Left renal cortex interstitium (tissue), 4 donors: ENCODE measurements at regions not wholly inside any gene's neighbourhood (a gene's known extent, or its start where the extent isn't known, plus 50 kb on each side); places are given as distances from the start of the nearest gene placed in this dataset.
"Not testable (repeated sequence)": the region's sequence is repeated elsewhere in the genome, so short reads cannot be mapped to it uniquely, and the experiment has no call there.

Source experiments
- DNase-seq, 4 donors: peaks; one replicate each; pipeline ENCODE4 v3.0.0-alpha.2; 2013; ENCODE audit warnings: low read depth in 4 of 4, low spot score in 2 of 4, missing footprints in 1 of 4

DNA sequence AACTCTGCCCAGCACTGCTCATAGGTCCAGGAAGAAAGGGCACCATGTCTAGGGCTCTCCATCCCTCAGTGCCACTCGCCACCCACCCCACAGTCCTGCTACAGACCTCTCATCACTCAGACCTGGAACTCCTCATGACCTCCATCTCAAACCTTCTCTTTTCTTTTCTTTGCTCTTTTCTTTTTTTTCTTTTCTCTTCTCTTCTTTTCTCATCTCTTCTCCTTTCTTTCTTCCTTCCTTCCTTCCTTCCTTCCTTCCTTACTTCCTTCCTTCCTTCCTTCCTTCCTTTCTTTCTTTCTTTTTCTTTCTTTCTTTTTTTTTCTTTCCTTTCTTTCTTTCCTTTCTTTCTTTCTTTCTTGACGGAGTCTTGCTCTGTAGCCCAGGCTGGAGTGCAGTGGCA, 122.2 kb downstream of the KLF6 start:
- no peak for DNase-seq

DNA sequence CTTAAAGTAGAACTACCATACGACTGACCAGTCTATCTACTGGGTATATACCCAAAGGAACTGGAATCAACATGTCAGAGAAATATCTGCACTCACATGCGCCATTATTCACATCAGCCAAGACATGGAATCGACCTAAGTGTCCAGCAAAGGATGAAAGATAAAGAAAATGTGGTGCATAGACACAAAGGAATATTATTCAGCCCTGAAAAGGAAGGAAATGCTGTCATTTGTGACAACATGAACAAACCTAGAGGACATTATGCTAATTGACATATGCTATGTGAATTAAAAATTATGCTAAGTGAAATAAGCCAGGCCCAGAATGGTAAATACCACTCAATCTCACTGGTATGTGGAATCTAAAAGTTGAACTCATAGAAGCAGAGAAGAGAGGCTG, 123.7 kb downstream of the KLF6 start:
- no peak for DNase-seq

DNA sequence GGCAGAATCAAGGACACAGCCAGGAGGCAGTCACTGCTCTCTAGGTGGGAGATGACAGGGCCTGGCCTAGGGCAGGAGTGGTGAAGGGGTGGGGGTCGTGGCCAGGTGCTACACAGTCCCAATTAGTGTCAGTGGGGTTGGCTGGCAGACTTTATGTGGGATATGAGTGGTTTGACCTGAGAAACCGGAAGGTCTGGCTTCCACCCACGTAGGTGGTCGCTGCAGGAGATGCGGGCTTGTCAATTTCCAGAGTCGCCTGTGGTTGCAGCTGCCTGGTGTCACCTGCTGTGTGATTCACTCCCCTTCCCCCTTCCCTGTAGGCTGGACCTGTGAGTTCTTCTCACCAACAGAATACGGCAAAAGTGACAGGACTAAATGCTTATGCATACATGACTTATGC, 124.3 kb downstream of the KLF6 start:
- DNase-seq = no peak

GRCh38 chr10:3659203-3659917, 125.6 kb downstream of the KLF6 start:
- no peak for DNase-seq

DNA sequence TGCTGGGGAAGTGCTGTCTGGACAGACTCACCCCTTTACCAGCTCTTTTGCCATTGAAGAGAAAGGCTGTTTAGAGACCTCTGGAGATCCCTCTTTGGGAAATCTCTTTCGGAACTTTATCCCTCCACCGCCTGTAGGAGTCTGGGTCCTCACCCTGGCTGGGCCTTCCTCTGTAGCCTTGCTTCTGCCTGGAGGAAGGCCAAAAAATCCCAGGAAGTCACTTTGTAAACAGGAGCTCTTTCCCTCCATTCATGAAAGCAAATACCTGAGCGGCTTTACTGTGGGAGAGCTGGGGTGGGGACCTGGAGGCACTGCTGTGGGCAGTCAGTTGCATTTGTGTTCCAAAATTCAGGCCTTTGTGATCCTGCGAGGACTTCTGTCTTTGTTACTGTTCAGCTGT, 126.2 kb downstream of the KLF6 start:
- no peak for DNase-seq

GRCh38 chr10:3656214-3656613, 128.8 kb downstream of the KLF6 start:
- DNase-seq = no peak

- DNase-seq = no peak
These were observed 129.5 kb downstream of the KLF6 start for GRCh38 chr10:3655528-3655927.

- no peak for DNase-seq
These were observed 130.0 kb downstream of the KLF6 start for GRCh38 chr10:3654980-3655379.

GRCh38 chr10:3654496-3654895, 130.5 kb downstream of the KLF6 start:
- no peak for DNase-seq

GRCh38 chr10:3653303-3653702, 131.7 kb downstream of the KLF6 start:
- not testable (repeated sequence) for DNase-seq

GRCh38 chr10:3652886-3653285, 132.1 kb downstream of the KLF6 start:
- no peak for DNase-seq

DNA sequence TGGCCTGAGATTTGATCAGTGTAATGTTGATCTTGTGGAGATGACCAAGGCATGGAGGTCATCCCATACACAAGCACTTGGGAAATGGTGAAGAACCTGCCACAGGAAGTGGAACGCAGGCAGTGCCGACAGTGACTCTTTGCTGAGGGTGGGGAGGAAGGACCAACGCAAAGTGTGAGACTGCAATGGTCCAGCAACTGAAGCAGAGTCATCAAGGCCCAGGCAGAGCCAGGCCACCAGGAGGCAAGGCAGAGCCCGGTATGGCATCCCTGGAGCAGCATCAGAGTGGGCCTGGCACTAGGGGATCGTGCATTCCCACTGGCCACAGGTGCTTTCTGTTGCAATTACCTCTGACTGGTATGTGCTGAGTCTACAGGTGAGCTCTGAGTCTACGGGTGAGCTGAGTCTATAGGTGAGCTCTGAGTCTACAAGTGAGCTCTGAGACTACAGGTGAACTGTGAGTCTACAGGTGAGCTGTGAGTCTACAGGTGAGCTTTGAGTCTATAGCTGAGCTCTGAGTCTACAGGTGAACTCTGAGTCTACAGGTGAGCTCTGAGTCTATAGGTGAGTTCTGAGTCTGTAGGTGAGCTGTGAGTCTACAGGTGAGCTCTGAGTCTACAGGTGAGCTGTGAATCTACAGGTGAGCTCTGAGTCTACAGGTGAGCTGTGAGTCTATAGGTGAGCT, 132.9 kb downstream of the KLF6 start:
- DNase-seq = no peak

- DNase-seq = no peak
These were observed 136.4 kb downstream of the KLF6 start for GRCh38 chr10:3648576-3648975.

- DNase-seq = no peak
These were observed 136.8 kb downstream of the KLF6 start for GRCh38 chr10:3648170-3648569.

DNA sequence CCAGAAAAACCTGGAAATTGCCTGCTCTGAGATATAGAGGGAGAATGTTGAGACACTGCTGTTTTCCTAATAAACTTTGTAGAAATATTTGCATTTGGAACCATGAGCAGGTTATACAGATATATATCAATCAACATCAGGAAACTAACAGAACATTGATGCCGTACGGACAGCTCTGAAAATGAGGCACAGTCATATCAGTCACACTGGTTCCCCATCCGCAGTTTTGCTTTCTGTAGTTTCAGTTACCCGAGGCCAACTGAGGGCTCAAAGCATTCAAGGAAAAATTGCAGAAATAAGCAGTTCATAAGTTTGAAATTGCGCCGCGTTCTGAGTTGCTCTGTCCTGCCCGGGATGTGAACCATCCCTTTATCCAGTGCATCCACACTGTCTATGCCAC, 137.9 kb downstream of the KLF6 start:
- DNase-seq = no peak

GRCh38 chr10:3645406-3645805, 139.6 kb downstream of the KLF6 start:
- DNase-seq = no peak

DNA sequence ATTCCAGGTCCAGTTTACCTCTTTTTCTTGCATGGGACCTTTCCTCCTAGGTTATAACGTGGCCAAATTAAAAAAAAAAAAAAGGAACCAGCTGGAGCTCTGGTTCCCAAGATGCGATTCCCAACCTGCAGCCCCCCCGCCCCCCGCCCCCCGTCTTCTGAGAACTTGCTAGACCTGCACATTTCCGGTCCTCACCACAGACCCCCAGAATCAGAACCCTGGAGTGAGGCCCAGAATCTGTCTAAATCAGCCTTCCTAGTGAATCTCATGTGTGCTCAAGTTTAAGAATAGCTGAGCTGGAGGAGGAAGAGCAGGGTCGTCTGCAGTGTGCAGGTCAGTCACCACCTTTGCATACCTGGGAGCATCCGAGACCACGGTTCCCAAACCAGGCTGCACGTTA, 144.2 kb downstream of the KLF6 start:
- no peak for DNase-seq

- DNase-seq = no peak
These were observed 145.5 kb downstream of the KLF6 start for GRCh38 chr10:3639546-3639945.

DNA sequence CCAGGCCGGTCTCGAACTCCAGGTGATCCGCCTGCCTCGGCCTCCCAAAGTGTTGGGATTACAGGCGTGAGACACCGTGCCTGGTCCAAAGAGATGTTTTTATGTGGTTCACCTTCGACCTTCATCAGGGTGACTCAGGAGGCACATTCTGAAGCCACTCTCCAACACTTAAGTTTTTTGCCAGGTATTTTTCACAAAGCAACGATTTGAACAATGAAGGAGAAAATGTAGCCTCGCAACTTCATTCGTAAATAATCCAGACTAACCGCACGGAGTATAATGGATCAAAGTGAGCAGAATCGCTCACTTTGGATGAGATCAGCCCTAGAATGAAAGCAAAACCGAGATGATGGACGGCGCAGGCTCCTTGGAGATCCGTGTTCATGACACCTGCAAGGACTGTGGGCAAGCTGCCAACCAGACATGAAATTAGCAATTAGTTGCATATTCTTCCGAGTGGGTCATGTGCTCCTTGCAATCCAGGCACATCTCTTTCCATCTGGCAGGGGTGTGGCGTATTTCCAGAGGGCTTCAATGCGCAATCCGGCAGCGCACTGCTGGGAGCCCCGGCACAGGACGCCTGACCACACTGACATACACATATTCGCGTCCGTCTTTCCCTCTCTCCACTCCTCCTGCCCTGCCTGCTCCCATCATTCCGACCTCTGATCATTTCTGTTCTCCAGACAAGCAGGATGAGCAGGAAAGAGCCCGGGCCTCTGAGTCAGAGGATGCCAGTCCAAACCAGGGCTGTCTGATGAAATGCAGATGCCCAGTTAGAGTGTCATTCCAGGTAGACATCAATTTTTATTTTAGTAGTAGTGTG, 148.4 kb downstream of the KLF6 start:
- DNase-seq = no peak

- no peak for DNase-seq
These were observed 149.3 kb downstream of the KLF6 start for GRCh38 chr10:3635697-3636096.

DNA sequence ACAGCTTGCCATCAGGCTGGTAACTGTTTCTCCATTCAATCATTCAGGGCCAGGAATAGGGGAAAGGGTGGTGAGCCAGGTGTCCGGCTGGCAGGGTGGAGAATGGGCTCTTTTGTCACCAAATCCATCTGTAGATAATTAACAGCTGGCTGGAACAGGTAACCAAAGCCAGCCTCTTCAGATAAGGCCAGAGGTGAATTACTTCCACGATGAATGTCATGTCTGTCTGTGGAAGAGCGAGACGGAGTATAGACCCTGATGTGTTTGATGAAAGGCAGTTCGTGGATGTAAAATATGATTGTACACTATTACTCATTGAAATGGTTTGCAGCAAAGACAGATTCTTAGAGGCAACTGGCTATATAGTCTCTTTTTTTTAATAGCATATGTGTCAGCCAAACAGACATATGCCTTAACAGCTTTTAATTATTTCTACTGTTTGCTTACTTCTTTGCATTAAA, 149.8 kb downstream of the KLF6 start:
- no peak for DNase-seq

DNA sequence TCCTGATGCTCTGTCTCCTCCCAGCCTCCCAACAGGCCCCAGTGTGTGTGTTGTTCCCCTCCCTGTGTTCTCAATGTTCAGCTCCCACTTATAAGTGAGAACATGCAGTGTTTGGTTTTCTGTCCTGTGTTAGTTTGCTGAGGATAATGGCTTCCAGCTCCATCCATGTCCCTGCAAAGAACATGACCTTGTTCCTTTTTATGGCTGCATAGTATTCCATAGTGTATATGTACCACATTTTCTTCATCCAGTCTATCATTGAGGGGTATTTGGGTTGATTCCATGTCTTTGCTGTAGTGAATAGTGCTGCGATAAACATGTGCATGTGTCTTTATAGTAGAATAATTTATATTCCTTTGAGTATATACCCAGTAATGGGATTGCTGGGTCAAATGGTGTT, 150.4 kb downstream of the KLF6 start:
- not testable (repeated sequence) for DNase-seq
